Keratinocyte (primary cell): ENCODE measurements at regions not wholly inside any gene's neighbourhood (a gene's known extent, or its start where the extent isn't known, plus 50 kb on each side); places are given as distances from the start of the nearest gene placed in this dataset.

Source experiments
- DNase-seq: peaks from one replicate; pipeline ENCODE4 v3.0.0-alpha.2; 2011; ENCODE audit warnings: low read depth, missing footprints, low spot score
- FAIRE-seq: peaks from 2 replicates; lab custom pipeline; 2011; peaks lifted over from hg19 to GRCh38; lab: Jason Lieb, UNC
- H2AFZ ChIP-seq: 2 replicates; pipeline ENCODE4 v1.6.0; 2012; ENCODE audit warnings: low read length, control low read depth, inconsistent platforms; ENCODE audit not compliant: control insufficient read depth
- H3K27ac ChIP-seq: 2 replicates; pipeline ENCODE4 v1.5.1; 2011; ENCODE audit warnings: low read length; ENCODE audit not compliant: control insufficient read depth, insufficient read depth
- H3K27me3 ChIP-seq: 3 replicates; pipeline ENCODE4 v1.6.0; 2011; ENCODE audit warnings: low read length; ENCODE audit not compliant: control insufficient read depth, insufficient read depth; ENCODE audit errors: extremely low read depth
- H3K36me3 ChIP-seq, 2 experiments: 2 replicates in 1 of 2; 3 replicates in 1 of 2; pipeline ENCODE4 v1.5.1; 2011; ENCODE audit warnings: low read length in 2 of 2, mild to moderate bottlenecking in 1 of 2; ENCODE audit not compliant: control insufficient read depth in 2 of 2, insufficient read depth in 2 of 2; ENCODE audit errors: extremely low read depth in 1 of 2
- H3K4me1 ChIP-seq: 3 replicates; pipeline ENCODE4 v1.5.1; 2011; ENCODE audit warnings: low read length; ENCODE audit not compliant: control insufficient read depth, insufficient read depth; ENCODE audit errors: extremely low read depth
- H3K4me2 ChIP-seq: 3 replicates; pipeline ENCODE4 v1.6.0; 2011; ENCODE audit warnings: low read depth, low read length; ENCODE audit not compliant: control insufficient read depth, insufficient read depth; ENCODE audit errors: extremely low read depth
- H3K4me3 ChIP-seq, 3 experiments: fragments of 200-600 bp in 1 of 3; sonication (generic) in 1 of 3; 2 replicates in 2 of 3; 3 replicates in 1 of 3; pipeline ENCODE4 v1.5.1; 2011 to 2016; ENCODE audit warnings: low read length in 3 of 3, mild to moderate bottlenecking in 3 of 3, control low read depth in 2 of 3, inconsistent platforms in 1 of 3, low read depth in 1 of 3, mixed read lengths in 1 of 3, mixed run types in 1 of 3, moderate library complexity in 1 of 3; ENCODE audit not compliant: control insufficient read depth in 2 of 3, insufficient read depth in 2 of 3; ENCODE audit errors: extremely low read depth in 1 of 3
- H3K79me2 ChIP-seq: 2 replicates; pipeline ENCODE4 v1.6.0; 2012; ENCODE audit warnings: low read length; ENCODE audit not compliant: control insufficient read depth, insufficient read depth
- H3K9ac ChIP-seq: 3 replicates; pipeline ENCODE4 v1.6.0; 2011; ENCODE audit warnings: low read length; ENCODE audit not compliant: control insufficient read depth, insufficient read depth; ENCODE audit errors: extremely low read depth
- H3K9me1 ChIP-seq: 3 replicates; pipeline ENCODE4 v1.6.0; 2011; ENCODE audit warnings: low read length; ENCODE audit not compliant: control insufficient read depth, insufficient read depth; ENCODE audit errors: extremely low read depth
- H3K9me3 ChIP-seq: 2 replicates; pipeline ENCODE4 v1.5.1; 2012; ENCODE audit warnings: low read depth, low read length; ENCODE audit not compliant: control insufficient read depth
- H4K20me1 ChIP-seq: 3 replicates; pipeline ENCODE4 v1.6.0; 2011; ENCODE audit warnings: low read length; ENCODE audit not compliant: control insufficient read depth, insufficient read depth; ENCODE audit errors: extremely low read depth
- CTCF ChIP-seq, 3 experiments: IDR thresholded peaks in 1 of 3; conservative IDR thresholded peaks in 1 of 3; optimal IDR thresholded peaks in 1 of 3; 2 replicates in 2 of 3; 3 replicates in 1 of 3; pipeline versions ENCODE3 to v1.5.1; 2011; ENCODE audit warnings: low read length in 3 of 3, mild to moderate bottlenecking in 3 of 3, moderate library complexity in 2 of 3, control low read depth in 1 of 3, inconsistent platforms in 1 of 3; ENCODE audit not compliant: insufficient read depth in 2 of 3; ENCODE audit errors: extremely low read depth in 1 of 3
- EZH2 ChIP-seq: IDR thresholded peaks from one replicate; pipeline ENCODE4 v1.6.1; 2012; ENCODE audit warnings: inconsistent platforms, mild to moderate bottlenecking, low read length, moderate library complexity
- dilution Hi-C: fragments of 300-500 bp; cut with MboI; formaldehyde crosslinking; loops from one replicate; pipeline ENCODE4 v1.7.0; 2020; ENCODE audit warnings: low sequenced_read_pairs; ENCODE audit not compliant: extremely low pct_ligation_motif_present

DNA sequence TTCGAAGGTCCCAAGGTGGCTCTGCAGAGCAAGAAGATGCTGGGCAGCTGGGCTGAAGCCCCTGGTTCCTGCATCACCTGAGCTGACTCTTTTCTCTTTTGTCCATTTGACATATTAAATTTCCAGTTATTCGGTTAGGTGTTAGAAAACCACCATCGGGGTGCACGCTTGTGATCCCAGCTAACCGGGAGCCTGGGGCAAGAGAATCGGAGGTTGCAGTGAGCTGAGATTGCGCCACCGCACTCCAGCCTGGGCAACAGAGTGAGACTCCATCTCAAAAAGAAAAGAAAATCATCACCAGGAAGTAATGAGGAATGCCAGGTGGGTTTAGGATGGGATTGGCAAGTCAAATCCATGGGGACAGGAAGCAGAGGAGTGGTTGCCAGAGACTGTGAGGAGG, 76.3 kb upstream of the ZC3H12A start:
- dilution Hi-C loops: no loop called here
- no peak overlapping the region for H3K4me2 ChIP-seq
- H3K4me3 ChIP-seq: no peak overlapping the region
- no peak for TF ChIP-seq EZH2
- no peak for TF ChIP-seq CTCF (optimal IDR thresholded peaks at IDR 0.05 in 1 of 3, IDR thresholded peaks at IDR 0.05 in 1 of 3, conservative IDR thresholded peaks at IDR 0.05 in 1 of 3; ENCODE audit: extremely low read depth in 1 of 3, insufficient read depth in 2 of 3, low read length in 3 of 3)
- no peaks in the 10 kb centered on the region for H3K9me1 ChIP-seq
- H3K79me2 ChIP-seq: no peaks in the 10 kb centered on the region
- H3K4me1 ChIP-seq: no peaks in the 10 kb centered on the region
- no peak overlapping the region for H2AFZ ChIP-seq
- FAIRE-seq (no peak), DNase-seq (no peak)
- no peak overlapping the region for H3K27ac ChIP-seq
- H3K27me3 ChIP-seq: peaks cover 26% of the 10 kb centered on the region
- H4K20me1 ChIP-seq: no peaks in the 10 kb centered on the region
- H3K9ac ChIP-seq: no peak overlapping the region
- no peaks in the 10 kb centered on the region for H3K36me3 ChIP-seq
- no peaks in the 10 kb centered on the region for H3K9me3 ChIP-seq

GRCh38 chr1:37399205-37399604, 75.2 kb upstream of the ZC3H12A start:
- H2AFZ ChIP-seq: no peak overlapping the region
- no peak overlapping the region for H3K4me2 ChIP-seq
- H3K9me3 ChIP-seq: no peaks in the 10 kb centered on the region
- no peaks in the 10 kb centered on the region for H4K20me1 ChIP-seq
- dilution Hi-C loops: no loop called here
- no peak overlapping the region for H3K27ac ChIP-seq
- H3K9ac ChIP-seq: no peak overlapping the region
- H3K4me3 ChIP-seq: no peak overlapping the region
- no peaks in the 10 kb centered on the region for H3K36me3 ChIP-seq
- peaks cover 22% of the 10 kb centered on the region for H3K27me3 ChIP-seq
- H3K9me1 ChIP-seq: no peaks in the 10 kb centered on the region
- FAIRE-seq (no peak), DNase-seq (no peak)
- no peaks in the 10 kb centered on the region for H3K4me1 ChIP-seq
- TF ChIP-seq CTCF (optimal IDR thresholded peaks at IDR 0.05 in 1 of 3, IDR thresholded peaks at IDR 0.05 in 1 of 3, conservative IDR thresholded peaks at IDR 0.05 in 1 of 3; ENCODE audit: extremely low read depth in 1 of 3, insufficient read depth in 2 of 3, low read length in 3 of 3): no peak
- TF ChIP-seq EZH2: no peak
- no peaks in the 10 kb centered on the region for H3K79me2 ChIP-seq
